H1 (cell line): ENCODE measurements at regions not wholly inside any gene's neighbourhood (a gene's known extent, or its start where the extent isn't known, plus 50 kb on each side); places are given as distances from the start of the nearest gene placed in this dataset.

Experiments
- CTCF ChIA-PET: fragments of 300-600 bp; sonication (Branson Sonifier 250); formaldehyde crosslinking; loops from one replicate; lab custom pipeline; 2021; ENCODE audit not compliant: partially characterized antibody; lab: Charles Lee
- POLR2A ChIA-PET: fragments of 300-600 bp; sonication (Branson Sonifier 250); formaldehyde crosslinking; loops from one replicate; lab custom pipeline; 2021; ENCODE audit warnings: inconsistent platforms; ENCODE audit not compliant: partially characterized antibody; lab: Charles Lee
- DNase-seq, 2 experiments: peaks; one replicate each; pipeline versions ENCODE4 v3.0.0 to v3.0.0-alpha.2; 2010 to 2022; ENCODE audit warnings: low spot score in 2 of 2, low read depth in 1 of 2, mixed read lengths in 1 of 2
- FAIRE-seq: peaks from 2 replicates; lab custom pipeline; 2011; peaks lifted over from hg19 to GRCh38; lab: Jason Lieb, UNC
- H2AFZ ChIP-seq: 2 replicates; pipeline ENCODE4 v1.8.1; 2012; ENCODE audit warnings: low read length, inconsistent platforms
- H2AK5ac ChIP-seq: 2 replicates; pipeline ENCODE4 v1.6.1; 2013; ENCODE audit warnings: low read depth, low read length
- H2BK120ac ChIP-seq: replicated peaks from 2 replicates; pipeline ENCODE3; 2013; ENCODE audit warnings: low read depth, low read length, inconsistent platforms
- H2BK12ac ChIP-seq: 2 replicates; pipeline ENCODE4 v1.6.1; 2013; ENCODE audit warnings: low read depth, low read length
- H2BK15ac ChIP-seq: 2 replicates; pipeline ENCODE4 v1.6.1; 2013; ENCODE audit warnings: low read length
- H2BK20ac ChIP-seq: 2 replicates; pipeline ENCODE4 v1.6.1; 2013; ENCODE audit warnings: low read length
- H2BK5ac ChIP-seq: 2 replicates; pipeline ENCODE4 v1.6.1; 2013; ENCODE audit warnings: low read depth, low read length
- H3K14ac ChIP-seq: 2 replicates; pipeline ENCODE4 v1.6.1; 2013; ENCODE audit warnings: inconsistent platforms; ENCODE audit not compliant: insufficient read length
- H3K18ac ChIP-seq: 2 replicates; pipeline ENCODE4 v1.6.1; 2013; ENCODE audit warnings: low read length; ENCODE audit errors: extremely low read depth
- H3K23ac ChIP-seq: 2 replicates; pipeline ENCODE4 v1.6.1; 2013; ENCODE audit warnings: inconsistent platforms; ENCODE audit not compliant: insufficient read length
- H3K23me2 ChIP-seq: 2 replicates; pipeline ENCODE4 v1.6.1; 2013; ENCODE audit warnings: low read depth, low read length
- H3K27ac ChIP-seq: 2 replicates; pipeline ENCODE4 v1.6.1; 2011; ENCODE audit warnings: low read depth, low read length, inconsistent platforms
- H3K27me3 ChIP-seq, 4 experiments: replicated peaks in 1 of 4; 1 replicate in 1 of 4; 2 replicates in 3 of 4; pipeline versions ENCODE4 v1.6.1 to v1.8.1; 2011 to 2013; ENCODE audit warnings: low read length in 3 of 4, mild to moderate bottlenecking in 3 of 4, inconsistent platforms in 2 of 4, mixed read lengths in 2 of 4, moderate library complexity in 1 of 4; ENCODE audit not compliant: control insufficient read depth in 3 of 4, insufficient read depth in 3 of 4; ENCODE audit errors: extremely low read depth in 1 of 4
- H3K36me3 ChIP-seq, 4 experiments: 2 replicates each; pipeline versions ENCODE4 v1.6.1 to v1.8.1; 2011 to 2013; ENCODE audit warnings: mild to moderate bottlenecking in 4 of 4, low read length in 3 of 4, moderate library complexity in 2 of 4, control low read depth in 1 of 4, inconsistent platforms in 1 of 4; ENCODE audit not compliant: insufficient read depth in 4 of 4, control insufficient read depth in 2 of 4
- H3K4ac ChIP-seq: replicated peaks from 2 replicates; pipeline ENCODE3; 2013; ENCODE audit warnings: low read length, low read depth, mixed read lengths, inconsistent platforms; ENCODE audit not compliant: insufficient read length
- H3K4me1 ChIP-seq, 4 experiments: replicated peaks in 1 of 4; 1 replicate in 1 of 4; 2 replicates in 3 of 4; pipeline versions ENCODE4 v1.6.1 to v1.8.1; 2011 to 2013; ENCODE audit warnings: low read length in 3 of 4, inconsistent platforms in 2 of 4, mixed read lengths in 1 of 4; ENCODE audit not compliant: insufficient read depth in 4 of 4, control insufficient read depth in 3 of 4
- H3K4me2 ChIP-seq, 2 experiments: 2 replicates each; pipeline versions ENCODE4 v1.6.1 to v1.8.1; 2011 to 2013; ENCODE audit warnings: low read depth in 2 of 2, low read length in 2 of 2, control low read depth in 1 of 2, inconsistent platforms in 1 of 2, mild to moderate bottlenecking in 1 of 2; ENCODE audit not compliant: insufficient read depth in 1 of 2
- H3K4me3 ChIP-seq, 4 experiments: fragments of 200-600, 300-600 bp in 1 of 4; sonication (generic), shearing (Covaris generic), sonication (Bioruptor Twin) in 1 of 4; 2 replicates each; pipeline versions ENCODE4 v1.5.1 to v1.8.1; 2011 to 2016; ENCODE audit warnings: low read length in 4 of 4, low read depth in 3 of 4, control low read depth in 2 of 4, inconsistent platforms in 2 of 4, mild to moderate bottlenecking in 2 of 4, mixed read lengths in 1 of 4, moderate library complexity in 1 of 4; ENCODE audit not compliant: insufficient read depth in 2 of 4; ENCODE audit errors: extremely low read depth in 1 of 4
- H3K56ac ChIP-seq: replicated peaks from 2 replicates; pipeline ENCODE3; 2013; ENCODE audit warnings: low read depth, mild to moderate bottlenecking, mixed read lengths, low read length, inconsistent platforms; ENCODE audit not compliant: insufficient read length
- H3K79me1 ChIP-seq: 2 replicates; pipeline ENCODE4 v1.6.1; 2013; ENCODE audit warnings: low read depth, low read length, control low read depth
- H3K79me2 ChIP-seq, 2 experiments: 2 replicates each; pipeline versions ENCODE4 v1.6.1 to v1.8.1; 2012 to 2013; ENCODE audit warnings: low read length in 2 of 2, mild to moderate bottlenecking in 2 of 2, inconsistent platforms in 1 of 2; ENCODE audit not compliant: insufficient read depth in 2 of 2, control insufficient read depth in 1 of 2
- H3K9ac ChIP-seq, 4 experiments: replicated peaks in 1 of 4; 1 replicate in 1 of 4; 2 replicates in 3 of 4; pipeline versions ENCODE4 v1.6.1 to v1.8.1; 2011 to 2013; ENCODE audit warnings: low read depth in 3 of 4, low read length in 3 of 4, control low read depth in 2 of 4, mild to moderate bottlenecking in 2 of 4, moderate library complexity in 2 of 4, inconsistent platforms in 1 of 4; ENCODE audit errors: extremely low read depth in 1 of 4
- H3K9me3 ChIP-seq, 2 experiments: 2 replicates each; pipeline versions ENCODE4 v1.6.1 to v1.8.1; 2012 to 2013; ENCODE audit warnings: mild to moderate bottlenecking in 2 of 2, moderate library complexity in 2 of 2, control low read depth in 1 of 2, inconsistent platforms in 1 of 2, low read depth in 1 of 2, low read length in 1 of 2, mixed read lengths in 1 of 2; ENCODE audit not compliant: insufficient read depth in 2 of 2
- H4K20me1 ChIP-seq, 2 experiments: replicated peaks in 1 of 2; 2 replicates each; pipeline versions ENCODE3 to v1.8.1; 2011 to 2013; ENCODE audit warnings: inconsistent platforms in 2 of 2, low read length in 2 of 2, mild to moderate bottlenecking in 1 of 2; ENCODE audit not compliant: insufficient read depth in 2 of 2, control insufficient read depth in 1 of 2
- H4K5ac ChIP-seq: 2 replicates; pipeline ENCODE4 v1.6.1; 2013; ENCODE audit warnings: low read length, low read depth, mixed read lengths, inconsistent platforms; ENCODE audit not compliant: insufficient read length
- H4K8ac ChIP-seq: 2 replicates; pipeline ENCODE4 v1.8.0; 2013; ENCODE audit warnings: mild to moderate bottlenecking, moderate library complexity, low read length, inconsistent platforms; ENCODE audit not compliant: insufficient read depth; ENCODE audit errors: extremely low read depth
- H4K91ac ChIP-seq: replicated peaks from 2 replicates; pipeline ENCODE3; 2013; ENCODE audit warnings: low read length, mixed read lengths, inconsistent platforms; ENCODE audit not compliant: insufficient read length
- CHD1 ChIP-seq: IDR thresholded peaks from 2 replicates; pipeline ENCODE4 v1.6.1; 2012; ENCODE audit warnings: low read depth, low read length, improper control_type of control experiment
- CTCF ChIP-seq, 3 experiments: IDR thresholded peaks; 1 replicate in 2 of 3; 2 replicates in 1 of 3; pipeline versions ENCODE4 v1.5.1 to v1.6.1; 2011; ENCODE audit warnings: low read length in 3 of 3, mild to moderate bottlenecking in 3 of 3, inconsistent platforms in 2 of 3, low read depth in 1 of 3, moderate library complexity in 1 of 3; ENCODE audit not compliant: insufficient read depth in 1 of 3; ENCODE audit errors: control extremely low read depth in 1 of 3
- GTF2F1 ChIP-seq: IDR thresholded peaks from 2 replicates; pipeline ENCODE4 v1.6.1; 2012; ENCODE audit warnings: low read depth, low read length, improper control_type of control experiment, borderline replicate concordance
- JUN ChIP-seq: IDR thresholded peaks from 2 replicates; pipeline ENCODE4 v1.6.1; 2011; ENCODE audit warnings: low read depth, mild to moderate bottlenecking, improper control_type of control experiment, low read length
- KDM4A ChIP-seq: IDR thresholded peaks from one replicate; pipeline ENCODE4 v1.7.1; 2012; ENCODE audit warnings: low read depth, mild to moderate bottlenecking, moderate library complexity, low read length, inconsistent platforms; ENCODE audit not compliant: severe bottlenecking
- POLR2A ChIP-seq, 2 experiments: IDR thresholded peaks; 1 replicate in 1 of 2; 2 replicates in 1 of 2; pipeline ENCODE4 v1.6.1; 2011; ENCODE audit warnings: low read depth in 2 of 2, low read length in 2 of 2, mild to moderate bottlenecking in 2 of 2; ENCODE audit errors: control extremely low read depth in 1 of 2
- POLR2AphosphoS5 ChIP-seq: IDR thresholded peaks from 2 replicates; pipeline ENCODE4 v1.6.1; 2011; ENCODE audit warnings: low read depth, low read length
- RFX5 ChIP-seq: IDR thresholded peaks from 2 replicates; pipeline ENCODE4 v1.6.1; 2011; ENCODE audit warnings: low read depth, low read length, improper control_type of control experiment, borderline replicate concordance
- RXRA ChIP-seq: IDR thresholded peaks from 2 replicates; pipeline ENCODE4 v1.6.1; 2011; ENCODE audit warnings: low read depth, mild to moderate bottlenecking, low read length, moderate library complexity; ENCODE audit not compliant: insufficient read depth
- SIX5 ChIP-seq: IDR thresholded peaks from 2 replicates; pipeline ENCODE4 v1.6.1; 2011; ENCODE audit warnings: mild to moderate bottlenecking, low read depth, low read length
- TAF1 ChIP-seq: IDR thresholded peaks from 2 replicates; pipeline ENCODE4 v1.6.1; 2011; ENCODE audit warnings: mild to moderate bottlenecking, low read depth, low read length
- TAF7 ChIP-seq: optimal IDR thresholded peaks from 2 replicates; pipeline ENCODE3; 2011; ENCODE audit warnings: low read depth, mild to moderate bottlenecking, inconsistent platforms, low read length, moderate library complexity, borderline replicate concordance
- WGBS, 2 experiments: shearing (Covaris generic) in 1 of 2; methylation state at CpG; one replicate each; pipeline versions ENCODE4 v1.1.6 to v1.1.7; 2013 to 2015; ENCODE audit warnings: low lambda C conversion rate in 2 of 2, mixed read lengths in 2 of 2, inconsistent platforms in 1 of 2, low coverage in 1 of 2, missing lambda C conversion rate in 1 of 2; ENCODE audit not compliant: insufficient replicate concordance in 2 of 2, insufficient coverage in 1 of 2, insufficient read length in 1 of 2; ENCODE audit errors: extremely low coverage in 1 of 2, missing lambda C conversion rate in 1 of 2; 5-methylcytosine and 5-hydroxymethylcytosine counted together

- no peak overlapping the region for H3K23ac ChIP-seq
- H2BK5ac ChIP-seq, result no peak overlapping the region
- H4K5ac ChIP-seq, result no peak overlapping the region
- H3K4me1 ChIP-seq, result no peaks in the 10 kb centered on the region
- H3K56ac ChIP-seq, result no peak overlapping the region
- ChIA-PET POLR2A (no interaction called here), CTCF (no interaction called here)
- H3K4me2 ChIP-seq, result no peak overlapping the region
- H3K36me3 ChIP-seq, result no peaks in the 10 kb centered on the region
- H2BK15ac ChIP-seq, result no peak overlapping the region
- H3K23me2 ChIP-seq, result no peaks in the 10 kb centered on the region
- no peak for DNase-seq
- H2BK20ac ChIP-seq, result no peak overlapping the region
- no peaks in the 10 kb centered on the region for H3K9me3 ChIP-seq
- H3K9ac ChIP-seq, result no peak overlapping the region
- H4K20me1 ChIP-seq, result no peaks in the 10 kb centered on the region
- H3K27ac ChIP-seq, result no peak overlapping the region
- H2AFZ ChIP-seq, result no peak overlapping the region
- no peak overlapping the region for H2BK12ac ChIP-seq
- H2BK120ac ChIP-seq, result no peak overlapping the region
- H4K91ac ChIP-seq, result no peak overlapping the region
- H2AK5ac ChIP-seq, result no peak overlapping the region
- H3K79me1 ChIP-seq, result no peaks in the 10 kb centered on the region
- H3K14ac ChIP-seq, result no peak overlapping the region
- no peak overlapping the region for H3K4ac ChIP-seq
- no peak overlapping the region for H3K18ac ChIP-seq
- no peak for FAIRE-seq
- H3K27me3 ChIP-seq, result no peaks in the 10 kb centered on the region
- H4K8ac ChIP-seq, result no peak overlapping the region
- no peaks in the 10 kb centered on the region for H3K79me2 ChIP-seq
- WGBS, 2 experiments, result 78% methylated on average over 1 of the region's 1 CpG; no CpG with 5 or more reads in 1 of the 2 experiments
- H3K4me3 ChIP-seq, result no peak overlapping the region
- no peak for TF ChIP-seq TAF1
- TF ChIP-seq KDM4A, result no peak
- no peak for TF ChIP-seq CHD1
- no peak for TF ChIP-seq POLR2A (IDR thresholded peaks at IDR 0.05; ENCODE audit: control extremely low read depth in 1 of 2, low read depth in 2 of 2, low read length in 2 of 2)
- TF ChIP-seq RXRA, result no peak
- no peak for TF ChIP-seq POLR2AphosphoS5
- no peak for TF ChIP-seq RFX5
- no peak for TF ChIP-seq JUN
- TF ChIP-seq TAF7, result no peak
- no peak for TF ChIP-seq GTF2F1
- TF ChIP-seq CTCF (IDR thresholded peaks at IDR 0.05; ENCODE audit: control extremely low read depth in 1 of 3, insufficient read depth in 1 of 3, low read depth in 1 of 3, low read length in 3 of 3), result no peak
- TF ChIP-seq SIX5, result no peak
Observed at GRCh38 chrX:20727447-20727846, 460.7 kb upstream of the RPS6KA3 start.
